ENCODE measurements at regions not wholly inside any gene's neighbourhood (a gene's known extent, or its start where the extent isn't known, plus 50 kb on each side); places are given as distances from the start of the nearest gene placed in this dataset.

DNA sequence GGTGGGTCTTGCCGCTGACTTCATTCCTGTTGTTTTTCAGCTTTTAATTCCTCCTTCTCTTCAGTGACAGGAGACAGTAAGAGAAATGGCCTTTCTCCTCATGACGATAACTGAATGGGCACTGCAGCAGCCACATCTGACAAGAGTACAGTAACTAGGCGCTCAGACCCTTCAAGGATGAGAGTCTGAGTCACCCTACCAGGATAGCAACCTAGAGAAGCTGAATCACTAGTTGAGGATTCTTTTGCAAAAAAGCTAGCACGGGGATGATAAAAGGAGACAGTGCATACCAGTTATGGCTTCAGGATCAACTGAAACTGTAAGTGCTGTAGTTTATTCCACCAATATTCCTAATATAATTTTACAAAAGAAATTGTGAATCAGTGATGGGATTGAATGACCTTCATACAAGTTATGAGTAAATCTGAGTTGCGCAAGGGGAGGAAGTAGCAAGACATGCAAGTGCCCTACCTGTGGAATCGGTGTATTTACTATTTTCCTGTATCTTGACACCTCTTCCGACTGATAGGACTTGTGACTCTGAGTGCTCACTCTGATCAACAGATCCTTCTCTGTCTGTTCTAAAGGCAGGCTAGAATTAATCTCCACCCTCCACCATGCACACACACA is 161.8 kb upstream of the GRIK2 start:
- no peak for TF ChIP-seq CTCF (IDR thresholded peaks at IDR 0.05)
- TF ChIP-seq EZH2 (IDR thresholded peaks at IDR 0.05; ENCODE audit: borderline replicate concordance, insufficient read depth, low read depth, low read length, poor library complexity, severe bottlenecking), result no peak
- Histone ChIP-seq H3K4me3 (ENCODE audit: control extremely low read depth in 1 of 5, extremely low read depth in 1 of 5, insufficient read depth in 1 of 5, low read depth in 2 of 5, low read length in 4 of 5) (no peak overlapping the region), H3K9me3 (ENCODE audit: control extremely low read depth in 1 of 3, control insufficient read depth in 2 of 3, insufficient read depth in 1 of 3, low read length in 2 of 3) (peaks cover 0 to 12% (median 0%) of the 10 kb centered on the region in 3 donors), H3K79me2 (ENCODE audit: control insufficient read depth, insufficient read depth, low read length) (no peaks in the 10 kb centered on the region), H3K36me3 (replicated peaks in 1 of 2; ENCODE audit: control extremely low read depth in 1 of 2, control insufficient read depth in 1 of 2, extremely low read depth in 1 of 2, insufficient read depth in 2 of 2, low read length in 1 of 2) (no peaks in the 10 kb centered on the region), H4K20me1 (ENCODE audit: control insufficient read depth, insufficient read depth, low read length, poor library complexity, severe bottlenecking) (no peaks in the 10 kb centered on the region), H3K27me3 (replicated peaks in 1 of 4; ENCODE audit: control extremely low read depth in 1 of 4, control insufficient read depth in 3 of 4, insufficient read depth in 4 of 4, low read length in 3 of 4) (no peaks in the 10 kb centered on the region), H3K9ac (ENCODE audit: low read length) (no peak overlapping the region), H3K4me2 (replicated peaks; ENCODE audit: low read depth, low read length, poor library complexity, severe bottlenecking) (no peak overlapping the region), H3K4me1 (ENCODE audit: control insufficient read depth in 2 of 2, insufficient read depth in 2 of 2, low read length in 2 of 2) (no peaks in the 10 kb centered on the region), H2AFZ (ENCODE audit: insufficient read depth, low read depth, low read length, poor library complexity, severe bottlenecking) (no peak overlapping the region), H3K27ac (ENCODE audit: low read length in 2 of 2) (no peak overlapping the region)
- Mint-ChIP-seq H3K27ac (no peak overlapping the region), H3K4me3 (no peak overlapping the region), H3K4me1 (no peaks in the 10 kb centered on the region), H3K9me3 (ENCODE audit: insufficient read depth) (no peaks in the 10 kb centered on the region), H3K27me3 (no peaks in the 10 kb centered on the region)
- ATAC-seq (ENCODE audit: low read depth) (no peak), DNase-seq (no peak)
- CTCF ChIA-PET, result no interaction called here
- POLR2A ChIA-PET, result no interaction called here
- WGBS (ENCODE audit: insufficient coverage), result 100% methylated on average over 6 of the region's 7 CpGs
- intact Hi-C loops (cut with micrococcal nuclease), result no loop called here

DNA sequence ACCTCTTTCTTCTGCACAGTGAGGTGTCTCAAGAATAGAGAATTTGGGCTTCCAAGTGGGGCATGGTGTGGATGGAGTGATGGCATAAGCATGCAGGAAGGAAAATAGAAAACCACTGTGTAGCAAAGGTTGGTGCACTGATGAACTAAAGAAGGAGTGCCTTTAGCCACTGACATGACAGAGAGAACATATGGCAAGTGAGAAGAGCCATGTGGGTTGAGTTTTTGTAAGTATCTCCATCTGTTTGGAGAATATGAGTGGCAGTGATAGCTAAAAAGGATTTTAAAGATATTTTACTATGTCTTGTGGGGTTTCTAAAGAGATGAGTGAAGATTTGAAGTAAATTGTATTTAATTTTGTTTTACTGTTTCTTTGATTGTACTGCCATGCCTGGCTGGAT is 160.5 kb upstream of the GRIK2 start:
- DNase-seq, result no peak
- Histone ChIP-seq H3K36me3 (replicated peaks in 1 of 2; ENCODE audit: control extremely low read depth in 1 of 2, control insufficient read depth in 1 of 2, extremely low read depth in 1 of 2, insufficient read depth in 2 of 2, low read length in 1 of 2) (no peaks in the 10 kb centered on the region), H3K4me2 (replicated peaks; ENCODE audit: low read depth, low read length, poor library complexity, severe bottlenecking) (no peak overlapping the region), H3K4me1 (ENCODE audit: control insufficient read depth in 2 of 2, insufficient read depth in 2 of 2, low read length in 2 of 2) (no peaks in the 10 kb centered on the region), H3K27ac (ENCODE audit: low read length in 2 of 2) (no peak overlapping the region), H3K9me3 (ENCODE audit: control extremely low read depth in 1 of 3, control insufficient read depth in 2 of 3, insufficient read depth in 1 of 3, low read length in 2 of 3) (peaks cover 0 to 10% (median 0%) of the 10 kb centered on the region in 3 donors), H2AFZ (ENCODE audit: insufficient read depth, low read depth, low read length, poor library complexity, severe bottlenecking) (no peak overlapping the region), H3K9ac (ENCODE audit: low read length) (no peak overlapping the region), H3K79me2 (ENCODE audit: control insufficient read depth, insufficient read depth, low read length) (no peaks in the 10 kb centered on the region), H3K27me3 (replicated peaks in 1 of 4; ENCODE audit: control extremely low read depth in 1 of 4, control insufficient read depth in 3 of 4, insufficient read depth in 4 of 4, low read length in 3 of 4) (no peaks in the 10 kb centered on the region), H4K20me1 (ENCODE audit: control insufficient read depth, insufficient read depth, low read length, poor library complexity, severe bottlenecking) (no peaks in the 10 kb centered on the region), H3K4me3 (ENCODE audit: control extremely low read depth in 1 of 5, extremely low read depth in 1 of 5, insufficient read depth in 1 of 5, low read depth in 2 of 5, low read length in 4 of 5) (no peak overlapping the region)
- no peak for TF ChIP-seq CTCF (IDR thresholded peaks at IDR 0.05)
- no peak for TF ChIP-seq EZH2 (IDR thresholded peaks at IDR 0.05; ENCODE audit: borderline replicate concordance, insufficient read depth, low read depth, low read length, poor library complexity, severe bottlenecking)
- POLR2A ChIA-PET, result no interaction called here
- intact Hi-C loops (cut with micrococcal nuclease), result no loop called here
- Mint-ChIP-seq H3K27ac (no peak overlapping the region), H3K9me3 (ENCODE audit: insufficient read depth) (no peaks in the 10 kb centered on the region), H3K27me3 (no peaks in the 10 kb centered on the region), H3K4me1 (no peaks in the 10 kb centered on the region), H3K4me3 (no peak overlapping the region)
- CTCF ChIA-PET, result no interaction called here
- no peak for ATAC-seq (ENCODE audit: low read depth)

Measured in B cell (primary cell).